HEK293T (cell line): ENCODE measurements at regions not wholly inside any gene's neighbourhood (a gene's known extent, or its start where the extent isn't known, plus 50 kb on each side); places are given as distances from the start of the nearest gene placed in this dataset.

ENCODE experiments used
- BHLHE40 ChIP-seq: fragments of 450-650 bp; IDR thresholded peaks from 2 replicates; pipeline ENCODE4 v1.6.1; 2016; ENCODE audit warnings: mild to moderate bottlenecking, moderate library complexity, borderline replicate concordance
- SP1 ChIP-seq: fragments of 450-650 bp; IDR thresholded peaks from 2 replicates; pipeline ENCODE4 v1.6.1; 2017

- TF ChIP-seq SP1: no peak
- TF ChIP-seq BHLHE40: no peak
Measured at GRCh38 chr3:162628531-162628930, 1131.9 kb downstream of the OTOL1 start.
